ACHN (cell line): ENCODE measurements at regions not wholly inside any gene's neighbourhood (a gene's known extent, or its start where the extent isn't known, plus 50 kb on each side); places are given as distances from the start of the nearest gene placed in this dataset.

Experiments
- DNase-seq: peaks from one replicate; pipeline ENCODE4 v3.0.0-alpha.2; 2015
- in situ Hi-C: cut with HindIII; loops from 2 replicates; pipeline ENCODE4 v1.10.0; 2017; ENCODE audit warnings: low sequenced_read_pairs, low pct_ligation_motif_present, low pct_unique_long_range_greater_than_20kb

DNA sequence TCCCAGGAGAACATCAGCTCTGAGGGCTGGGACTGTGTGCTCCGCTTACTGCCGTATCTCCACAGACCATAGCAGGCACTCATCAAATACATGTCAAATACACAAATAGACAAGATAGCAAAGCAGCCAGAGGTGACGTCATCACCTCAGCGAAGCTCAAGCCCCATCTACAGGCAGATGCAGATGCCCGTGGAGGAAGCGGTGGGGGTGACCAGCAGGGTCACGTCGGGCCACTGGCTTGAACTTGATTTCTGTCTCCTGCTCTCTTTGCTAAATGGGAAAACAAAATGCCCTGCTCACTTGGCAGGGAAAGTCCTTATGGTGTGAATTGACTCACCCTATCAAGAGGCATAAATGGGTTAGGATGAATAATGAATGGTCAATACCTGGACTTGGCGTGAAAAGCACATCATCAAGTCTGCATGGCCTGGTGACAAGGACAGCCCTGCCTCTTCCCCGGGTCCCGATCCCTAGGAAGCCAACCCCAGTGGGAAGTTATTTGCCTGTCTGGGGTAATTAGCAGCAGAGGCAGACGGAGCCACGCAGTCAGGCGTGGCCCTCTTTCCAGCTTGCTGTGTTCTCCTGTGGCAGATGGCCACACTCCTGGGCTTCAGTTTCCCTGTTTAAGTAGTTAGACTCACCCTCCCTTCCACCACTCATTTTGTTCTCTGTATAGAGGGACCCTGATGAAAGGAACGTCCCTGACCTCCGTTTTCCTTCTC lies 536.0 kb downstream of the NPHP4 start:
- in situ Hi-C loops = no loop called here
- DNase-seq = no peak

DNA sequence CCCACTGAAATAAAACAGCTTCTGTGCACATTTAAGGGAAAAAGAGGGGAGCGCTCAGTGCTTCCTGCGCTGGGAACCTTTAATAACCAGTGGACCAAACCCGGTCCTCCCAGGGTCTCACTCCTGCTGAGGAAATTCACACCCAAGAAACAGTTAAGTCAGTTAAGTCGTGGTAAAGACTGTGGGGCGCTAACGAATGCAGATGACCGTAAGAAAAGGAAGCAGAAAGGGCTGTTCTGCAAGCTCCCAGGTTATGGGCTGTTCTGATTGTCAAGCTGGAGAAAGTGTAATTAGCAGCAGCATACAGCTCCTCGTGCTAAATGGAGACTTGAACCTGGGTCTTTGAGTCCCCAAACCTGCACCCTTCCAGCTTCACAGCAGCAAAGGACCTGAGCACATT lies 536.6 kb downstream of the NPHP4 start:
- in situ Hi-C loops = no loop called here
- DNase-seq = no peak

DNA sequence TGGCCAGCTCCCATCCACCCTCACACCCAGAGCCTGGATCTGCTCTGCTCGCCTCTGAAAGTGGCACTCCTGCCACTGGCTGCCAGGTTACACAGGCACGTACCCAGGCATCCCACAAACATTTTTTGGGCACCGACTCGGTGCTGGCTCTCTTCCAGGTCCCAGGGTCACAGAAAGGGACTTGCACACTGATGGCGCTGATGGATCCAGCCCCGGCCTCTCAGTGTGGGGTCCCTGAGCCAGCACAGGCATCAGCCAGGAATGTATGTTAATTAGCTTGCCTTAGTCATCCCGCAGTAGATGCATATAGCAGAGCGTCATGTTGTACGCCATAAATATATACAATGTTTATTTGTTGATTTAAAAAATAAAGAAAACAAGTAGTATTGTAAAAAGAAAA lies 537.2 kb downstream of the NPHP4 start:
- in situ Hi-C loops = no loop called here
- no peak for DNase-seq

DNA sequence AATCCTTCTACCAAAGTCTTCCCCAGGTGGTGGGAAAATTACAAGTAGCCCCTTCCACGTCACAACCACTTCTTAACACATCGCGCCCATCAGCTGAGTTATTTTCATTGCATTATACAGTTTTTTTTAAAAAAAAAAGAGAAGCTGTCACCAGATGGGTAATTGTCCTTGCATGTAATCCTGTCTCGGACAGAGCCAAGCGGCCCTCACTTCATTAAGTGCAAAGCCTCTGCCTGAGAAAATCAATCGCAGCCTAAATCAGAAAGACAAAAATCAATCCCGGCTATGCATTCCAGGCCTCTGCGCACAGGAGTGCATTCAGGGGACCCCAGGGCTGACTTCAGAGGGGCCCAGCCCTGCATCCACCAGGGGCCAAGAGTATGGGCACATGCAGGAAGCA lies 538.9 kb downstream of the NPHP4 start:
- DNase-seq = no peak
- in situ Hi-C loops = no loop called here

DNA sequence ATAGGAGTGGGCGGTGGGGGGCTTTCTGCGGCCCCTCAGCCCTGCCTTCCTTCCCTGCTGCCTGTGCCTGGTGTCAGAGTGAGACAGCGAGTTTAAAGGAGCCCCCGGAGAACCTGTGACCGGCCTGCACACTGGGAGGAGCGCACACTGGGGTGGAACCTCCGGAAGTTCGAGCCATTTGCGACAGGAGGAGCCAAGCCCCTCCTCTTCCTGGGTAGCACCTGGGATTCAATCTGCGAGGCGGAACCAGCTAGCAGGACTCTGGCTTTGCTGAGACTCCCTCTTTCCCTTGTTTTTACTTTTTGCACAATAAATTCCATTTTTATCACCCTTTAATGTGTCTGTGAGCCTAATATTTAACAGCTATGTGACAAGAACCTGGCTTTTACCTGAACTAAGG lies 540.6 kb downstream of the NPHP4 start:
- in situ Hi-C loops = no loop called here
- no peak for DNase-seq

DNA sequence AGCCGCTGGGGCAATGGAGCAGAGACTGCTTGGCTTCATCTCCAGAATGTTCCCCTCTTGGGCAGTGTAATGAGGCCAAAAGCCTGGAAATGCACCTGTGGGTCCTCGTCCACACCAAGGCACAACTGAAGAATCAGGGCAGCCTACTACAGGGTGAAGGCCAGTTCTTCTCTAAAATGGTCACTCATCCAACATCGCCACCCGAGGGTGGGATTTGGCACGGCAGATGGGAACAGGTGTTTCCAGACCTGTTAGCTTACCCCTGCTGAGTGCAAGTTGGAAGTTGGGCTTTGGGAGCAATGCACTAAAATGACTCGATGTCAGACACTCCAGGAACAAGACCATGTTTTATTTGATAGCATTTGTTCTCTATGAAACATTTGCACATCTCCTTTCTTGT lies 543.7 kb downstream of the NPHP4 start:
- DNase-seq = no peak
- in situ Hi-C loops = no loop called here

DNA sequence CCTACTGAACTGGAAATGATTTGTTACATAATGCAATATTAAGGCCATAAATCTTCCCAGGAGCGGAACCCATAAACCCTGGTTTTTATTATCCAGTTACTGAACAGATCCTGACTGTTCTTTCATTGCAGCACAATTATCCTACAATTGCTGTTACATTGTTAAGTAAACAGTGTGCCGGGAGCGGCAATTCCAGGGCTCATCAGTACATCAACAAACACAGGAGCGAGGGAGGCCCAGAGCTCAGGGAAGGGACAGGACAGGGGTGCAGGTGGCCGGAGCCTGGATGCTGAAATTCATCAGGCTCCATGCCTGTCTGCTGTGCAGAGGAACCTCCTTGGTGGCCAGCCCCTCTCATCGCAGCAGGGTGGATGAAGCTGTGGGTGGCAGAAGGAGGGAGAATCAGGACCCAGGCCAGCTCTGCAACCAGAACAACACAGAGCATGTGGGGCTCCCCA lies 544.7 kb downstream of the NPHP4 start:
- DNase-seq = no peak
- in situ Hi-C loops = no loop called here

DNA sequence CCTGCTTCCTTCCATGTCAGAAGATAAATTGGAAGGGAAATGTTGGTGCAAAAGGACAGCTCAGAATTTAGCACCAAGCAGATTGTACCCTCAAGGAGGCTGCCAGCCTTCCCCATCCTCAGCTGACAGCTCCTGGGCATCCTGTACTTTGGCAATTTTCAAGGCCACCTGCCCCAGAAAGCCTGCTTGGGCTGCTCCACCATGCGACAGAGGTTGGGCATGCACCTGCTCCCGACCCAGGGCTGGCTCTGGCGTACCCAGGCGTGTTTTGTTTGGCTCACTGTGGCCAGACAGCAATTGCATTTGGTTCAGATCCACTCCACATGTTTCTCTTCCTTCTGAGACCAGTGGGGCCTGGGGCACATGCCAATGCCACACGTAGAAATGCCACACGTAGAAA lies 547.8 kb downstream of the NPHP4 start:
- in situ Hi-C loops = no loop called here

DNA sequence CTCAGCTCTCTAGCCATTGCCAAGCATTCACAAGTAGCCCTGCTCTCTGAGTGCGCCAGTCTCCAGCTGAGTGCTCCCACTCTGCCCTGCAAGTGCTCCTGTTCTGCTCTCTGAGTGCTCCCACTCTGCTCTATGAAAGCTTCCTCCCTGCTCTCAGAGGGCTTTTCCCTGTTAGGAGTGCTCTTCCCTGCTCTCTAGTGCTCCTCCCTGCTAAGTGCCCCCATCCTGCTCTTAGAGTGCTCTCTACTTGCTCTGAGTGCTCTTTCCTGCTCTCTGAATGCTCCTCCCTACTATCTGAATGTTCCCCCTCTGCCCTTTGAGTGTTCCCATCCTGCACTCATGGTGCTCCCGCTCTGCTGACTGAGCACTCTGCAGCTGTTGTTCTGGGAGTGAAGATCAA lies 555.4 kb downstream of the NPHP4 start:
- in situ Hi-C loops = no loop called here
- DNase-seq = no peak

More for the DNA sequence above, 547.8 kb downstream of the NPHP4 start:
- DNase-seq = no peak

DNA sequence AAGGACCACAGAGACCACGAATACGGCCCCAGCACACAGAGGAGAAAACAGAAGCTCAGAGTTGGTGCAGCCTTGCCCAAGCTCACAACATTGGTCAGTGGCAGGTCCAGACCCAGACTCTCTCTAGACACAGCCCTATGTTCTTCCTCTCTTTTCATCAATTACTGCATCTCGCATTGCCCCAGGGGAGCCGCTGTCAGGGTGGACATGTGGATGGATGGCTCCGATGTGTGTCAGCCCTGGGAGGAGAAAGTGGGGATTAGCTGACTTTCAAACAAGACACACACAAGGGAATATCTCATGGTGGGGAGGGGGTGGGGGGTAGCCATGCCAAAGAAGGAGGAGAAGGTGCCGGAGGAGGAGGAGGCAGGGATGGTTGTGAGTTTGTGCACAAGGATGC lies 556.8 kb downstream of the NPHP4 start:
- DNase-seq = no peak
- in situ Hi-C loops = no loop called here

DNA sequence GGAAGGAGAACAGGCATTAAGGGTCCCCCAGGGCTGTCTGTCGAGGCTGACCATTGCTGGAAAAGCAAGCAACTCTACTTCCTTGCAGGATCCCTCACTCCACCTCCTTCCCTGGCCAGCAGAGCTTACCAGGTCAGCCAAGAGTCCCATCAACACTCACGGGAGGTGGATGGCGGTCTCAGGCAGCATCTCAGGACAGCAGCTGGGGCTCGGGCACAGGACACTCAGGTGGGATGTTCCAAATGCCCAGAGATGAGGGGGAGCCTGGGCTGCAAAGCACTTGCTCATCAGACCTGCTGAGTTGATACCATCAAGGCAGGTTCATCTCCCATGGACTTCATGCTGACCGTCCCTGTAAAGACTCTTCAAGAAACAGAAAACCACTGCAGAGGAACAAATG lies 559.8 kb downstream of the NPHP4 start:
- in situ Hi-C loops = no loop called here
- DNase-seq = no peak

DNA sequence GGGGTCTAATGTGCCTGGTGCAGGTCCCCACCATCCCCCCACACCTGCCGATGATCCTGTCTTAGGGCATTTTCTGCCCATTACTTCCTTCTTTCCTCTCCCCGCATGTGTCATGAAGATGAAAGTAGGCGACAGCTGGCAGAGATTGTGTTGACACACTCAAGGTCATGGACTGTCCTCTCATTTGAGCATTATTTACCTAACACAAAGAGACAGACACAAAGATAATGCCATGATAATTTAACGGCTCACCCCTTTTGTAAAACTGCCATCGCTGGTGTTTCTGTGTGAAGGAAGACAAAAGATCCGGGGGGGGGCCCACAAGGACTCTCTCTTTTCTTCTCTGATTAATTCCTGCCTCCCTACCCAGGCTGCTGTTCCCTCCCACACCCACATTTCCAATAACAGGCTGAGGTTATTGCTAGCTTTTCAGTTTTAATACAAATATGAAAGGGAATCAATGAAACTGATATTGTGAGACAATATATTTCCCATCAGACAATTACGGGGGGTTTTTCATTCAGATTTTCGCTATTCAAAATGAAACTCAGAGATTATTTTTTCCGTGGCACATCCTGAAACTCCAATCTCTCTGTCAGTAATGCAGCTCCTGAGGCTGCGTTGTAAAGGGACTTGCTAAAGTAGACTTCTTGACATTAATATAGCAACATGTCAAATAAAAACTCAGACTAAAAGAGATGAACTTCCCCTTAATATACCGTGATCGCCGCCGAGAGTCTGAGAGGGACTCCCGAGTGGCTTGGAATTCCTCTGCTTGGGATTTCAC lies 561.1 kb downstream of the NPHP4 start:
- no peak for DNase-seq
- in situ Hi-C loops = no loop called here

DNA sequence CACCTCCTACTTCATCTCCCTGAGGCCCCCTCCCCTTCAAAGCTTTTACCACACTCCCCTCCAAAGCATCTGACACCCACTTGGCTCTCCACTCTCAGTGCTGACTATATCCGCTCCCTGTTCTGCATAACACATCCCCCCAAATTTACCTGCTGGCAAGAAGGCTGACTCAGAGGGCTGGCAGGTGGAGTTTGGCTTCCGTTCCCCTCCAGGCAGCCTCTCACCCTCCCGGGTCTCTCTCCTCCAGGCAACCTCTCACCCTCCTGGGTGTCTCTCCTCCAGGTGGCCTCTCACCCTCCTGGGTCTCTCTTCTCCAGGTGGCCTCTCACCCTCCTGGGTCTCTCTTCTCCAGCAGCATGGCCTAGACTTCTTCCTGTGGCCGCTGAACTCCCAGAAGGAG lies 562.1 kb downstream of the NPHP4 start:
- in situ Hi-C loops = no loop called here
- no peak for DNase-seq

DNA sequence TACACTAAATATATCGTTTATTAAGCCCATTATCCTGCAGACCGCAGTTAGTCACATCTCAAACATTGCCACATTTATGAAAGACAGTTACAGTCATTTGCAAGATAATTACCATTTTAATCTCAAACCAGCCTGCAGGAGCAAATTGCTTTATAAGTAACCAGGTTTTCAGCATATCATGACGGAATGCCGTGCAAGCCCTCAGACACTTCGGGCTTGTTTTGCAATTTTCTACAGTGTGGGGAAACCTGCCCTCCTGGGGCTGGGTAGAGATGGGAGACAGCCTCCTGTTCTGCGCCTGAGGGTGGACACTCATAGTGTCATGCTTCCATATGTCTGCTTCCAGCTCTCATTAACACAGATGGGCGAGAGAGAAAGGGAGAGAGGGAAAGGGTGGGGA lies 563.9 kb downstream of the NPHP4 start:
- in situ Hi-C loops = no loop called here
- DNase-seq = no peak

DNA sequence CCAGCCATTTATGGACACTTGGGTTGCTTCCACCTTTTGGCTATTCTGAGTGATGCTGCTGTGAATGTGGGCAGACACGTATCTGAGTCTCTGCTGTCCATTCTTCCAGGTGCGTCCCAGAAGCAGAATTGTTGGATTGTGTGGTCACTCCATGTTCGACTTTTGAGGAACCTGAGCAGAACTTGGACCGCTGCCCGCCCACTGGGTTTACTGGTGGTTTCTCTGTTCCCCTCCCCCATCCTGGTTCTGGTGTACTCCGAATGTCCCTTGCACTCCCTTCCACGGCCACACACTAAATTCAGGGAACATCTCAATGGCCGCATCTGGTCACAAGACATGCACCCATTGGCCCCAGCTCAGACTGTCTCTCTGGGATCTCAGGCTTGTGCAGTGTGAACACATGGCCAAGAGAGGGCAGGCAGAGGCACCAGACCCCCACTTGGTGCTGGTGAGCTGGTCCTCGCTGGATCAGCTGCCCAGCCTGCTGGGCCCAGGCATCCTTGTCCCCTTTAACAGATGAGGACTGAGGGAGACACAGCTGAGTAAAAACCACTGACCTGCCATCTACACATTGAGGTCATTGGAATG lies 565.1 kb downstream of the NPHP4 start:
- no peak for DNase-seq
- in situ Hi-C loops = no loop called here

DNA sequence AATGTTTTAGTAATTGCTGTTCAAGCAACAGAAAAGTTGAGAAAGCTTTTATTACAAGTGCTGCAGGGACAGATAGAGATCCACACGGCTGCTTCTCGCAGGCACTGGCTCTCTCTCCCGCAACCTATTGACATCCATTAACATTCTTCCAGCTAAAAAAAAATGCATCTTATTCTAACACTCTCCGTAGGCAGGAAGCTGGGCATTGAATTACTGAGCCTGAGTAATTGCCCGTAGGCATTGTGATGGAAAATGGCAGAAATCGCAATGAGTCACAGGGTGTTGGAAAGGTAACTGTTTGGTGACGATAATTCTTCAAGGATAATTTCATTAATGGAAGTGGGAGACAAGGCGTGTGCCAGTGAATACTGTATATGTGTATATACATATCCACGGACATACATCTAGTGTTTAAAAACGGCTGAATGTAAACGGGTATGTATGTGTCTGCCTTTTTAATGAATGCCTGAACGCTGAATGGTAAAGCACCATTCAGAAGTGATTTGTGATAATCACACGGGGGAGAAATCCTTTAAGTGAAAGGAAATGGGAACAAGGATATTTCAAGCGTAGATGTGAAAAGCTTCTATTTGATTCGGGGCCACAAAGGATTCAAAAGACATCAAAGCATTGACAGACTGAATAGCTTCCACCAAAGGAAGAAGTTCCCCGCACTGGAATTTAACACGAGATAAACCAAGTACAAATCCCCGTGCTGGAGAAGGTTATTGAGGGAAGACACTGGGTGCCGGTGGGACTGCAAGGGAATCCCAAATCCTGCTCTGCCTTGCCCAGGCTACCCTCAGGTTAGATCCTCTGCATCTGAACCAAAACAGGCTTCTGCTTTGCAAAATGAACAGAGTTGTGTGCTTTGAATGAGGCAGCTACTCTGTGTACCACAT lies 567.2 kb downstream of the NPHP4 start:
- no peak for DNase-seq
- in situ Hi-C loops = no loop called here

DNA sequence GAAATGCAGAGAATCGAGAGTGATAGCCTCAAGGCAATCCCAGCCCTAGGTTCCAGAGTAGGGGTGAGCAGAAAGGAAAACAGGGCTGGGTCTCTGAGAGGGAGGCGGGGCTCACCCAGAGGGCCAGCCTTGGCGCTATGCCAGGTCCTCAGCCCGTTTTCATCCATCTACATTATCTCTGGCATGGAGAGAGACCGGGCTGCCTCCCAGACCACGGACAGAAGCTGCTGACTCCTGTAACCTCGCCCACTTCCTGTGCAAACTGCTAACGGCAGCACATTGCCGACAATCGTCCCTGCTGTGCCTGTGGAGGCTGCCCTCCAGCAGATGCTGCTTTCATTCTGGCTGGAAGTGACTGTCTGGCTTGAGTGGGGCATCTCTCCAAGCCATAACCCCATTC lies 569.1 kb downstream of the NPHP4 start:
- in situ Hi-C loops = no loop called here
- DNase-seq = no peak

DNA sequence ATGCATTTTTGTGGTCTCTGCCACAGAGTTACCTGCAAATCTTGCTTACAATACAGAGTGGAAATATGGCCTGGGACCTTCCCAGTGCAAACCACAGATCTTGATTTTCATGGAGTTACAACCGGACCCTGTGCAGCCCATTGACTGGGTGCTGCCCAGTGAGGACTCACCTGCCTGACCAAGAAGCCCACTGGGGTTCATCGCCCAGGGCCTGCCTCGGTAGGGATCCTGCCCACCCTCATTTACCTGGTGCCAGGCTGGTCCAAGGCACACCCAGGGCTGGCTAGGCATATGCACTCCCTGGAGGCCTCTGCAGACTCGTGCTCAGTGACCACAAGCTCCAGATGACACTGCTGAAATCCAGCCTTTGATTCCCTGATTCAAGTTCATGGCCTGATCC lies 572.7 kb downstream of the NPHP4 start:
- no peak for DNase-seq
- in situ Hi-C loops = no loop called here

DNA sequence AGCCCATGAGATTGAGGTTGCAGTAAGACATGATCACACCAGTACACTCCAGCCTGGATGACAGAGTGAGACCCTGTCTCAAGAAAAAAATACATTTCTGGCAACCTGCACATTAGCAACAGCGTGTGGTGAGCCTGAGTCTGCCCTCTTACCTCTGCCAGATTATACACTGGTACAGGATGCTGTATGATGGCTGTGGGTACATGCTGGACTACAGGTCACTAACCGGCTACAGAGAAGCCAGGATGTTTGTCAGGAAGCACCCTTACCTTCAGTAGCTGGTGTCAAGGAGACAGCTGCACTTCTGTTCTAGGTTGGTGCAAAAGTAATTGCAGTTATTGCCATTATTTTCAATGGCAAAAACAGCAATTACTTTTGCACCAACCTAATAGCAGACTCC lies 575.7 kb downstream of the NPHP4 start:
- no peak for DNase-seq

More for the DNA sequence above, 575.7 kb downstream of the NPHP4 start:
- in situ Hi-C loops = no loop called here
